ENCODE measurements at regions not wholly inside any gene's neighbourhood (a gene's known extent, or its start where the extent isn't known, plus 50 kb on each side); places are given as distances from the start of the nearest gene placed in this dataset.
"Not testable (repeated sequence)": the region's sequence is repeated elsewhere in the genome, so short reads cannot be mapped to it uniquely, and the experiment has no call there.

- TF ChIP-seq PAX5 (IDR thresholded peaks at IDR 0.05; ENCODE audit: insufficient read depth, low read length, severe bottlenecking) (no peak), TAF1 (IDR thresholded peaks at IDR 0.05; ENCODE audit: low read depth, low read length) (no peak), POLR2A (IDR thresholded peaks at IDR 0.05; ENCODE audit: low read depth, low read length) (no peak), POU2F2 (IDR thresholded peaks at IDR 0.05; ENCODE audit: low read depth, low read length) (no peak), POLR2AphosphoS5 (IDR thresholded peaks at IDR 0.05; ENCODE audit: low read depth, low read length) (no peak), SPI1 (IDR thresholded peaks at IDR 0.05; ENCODE audit: low read depth, low read length) (no peak)
- DNase-seq (ENCODE audit: insufficient read length, low spot score): no peak
- no peak for FAIRE-seq
Observed at GRCh38 chr9:94033383-94033782, 50.9 kb upstream of the PTPDC1 start.

DNA sequence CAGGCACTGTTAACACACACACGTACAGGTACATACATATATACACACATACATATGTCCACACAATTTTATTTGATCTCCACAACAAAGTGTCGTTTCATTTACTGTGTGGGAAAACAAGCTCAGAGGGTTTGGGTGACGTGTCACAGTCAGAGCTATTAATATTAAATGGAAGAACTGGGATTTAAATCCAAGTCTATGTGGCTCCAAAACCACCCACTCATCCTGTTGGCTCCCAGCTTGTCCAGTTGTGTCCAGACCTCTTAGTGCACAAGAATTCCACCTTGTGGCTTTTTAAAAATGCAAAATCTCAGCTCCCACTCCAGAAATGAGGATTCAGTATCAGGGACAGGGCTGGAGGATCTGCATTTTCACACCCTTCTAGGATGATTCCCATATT is 52.3 kb upstream of the PTPDC1 start:
- no peak for TF ChIP-seq POU2F2 (IDR thresholded peaks at IDR 0.05; ENCODE audit: low read depth, low read length)
- DNase-seq (ENCODE audit: insufficient read length, low spot score): no peak
- no peak for FAIRE-seq

GRCh38 chr9:94031380-94031779 is 52.9 kb upstream of the PTPDC1 start:
- FAIRE-seq: no peak
- TF ChIP-seq POU2F2 (IDR thresholded peaks at IDR 0.05; ENCODE audit: low read depth, low read length) (no peak), POLR2AphosphoS5 (IDR thresholded peaks at IDR 0.05; ENCODE audit: low read depth, low read length) (no peak)
- no peak for DNase-seq (ENCODE audit: insufficient read length, low spot score)

GRCh38 chr9:94030318-94031179 is 53.7 kb upstream of the PTPDC1 start:
- peak; percentile 71 for DNase-seq (ENCODE audit: insufficient read length, low spot score)
- peak; percentile 68 for TF ChIP-seq PAX5 (IDR thresholded peaks at IDR 0.05; ENCODE audit: insufficient read depth, low read length, severe bottlenecking)
- TF ChIP-seq TAF1 (IDR thresholded peaks at IDR 0.05; ENCODE audit: low read depth, low read length): no peak
- peak; percentile 50; the same call in 1 of the 2 replicates for TF ChIP-seq POLR2A (IDR thresholded peaks at IDR 0.05; ENCODE audit: low read depth, low read length)
- TF ChIP-seq POU2F2 (IDR thresholded peaks at IDR 0.05; ENCODE audit: low read depth, low read length): no peak
- TF ChIP-seq SPI1 (IDR thresholded peaks at IDR 0.05; ENCODE audit: low read depth, low read length): no peak
- peak; percentile 37; the same call in 1 of the 2 replicates for TF ChIP-seq POLR2AphosphoS5 (IDR thresholded peaks at IDR 0.05; ENCODE audit: low read depth, low read length)
- FAIRE-seq: peak; percentile 97

DNA sequence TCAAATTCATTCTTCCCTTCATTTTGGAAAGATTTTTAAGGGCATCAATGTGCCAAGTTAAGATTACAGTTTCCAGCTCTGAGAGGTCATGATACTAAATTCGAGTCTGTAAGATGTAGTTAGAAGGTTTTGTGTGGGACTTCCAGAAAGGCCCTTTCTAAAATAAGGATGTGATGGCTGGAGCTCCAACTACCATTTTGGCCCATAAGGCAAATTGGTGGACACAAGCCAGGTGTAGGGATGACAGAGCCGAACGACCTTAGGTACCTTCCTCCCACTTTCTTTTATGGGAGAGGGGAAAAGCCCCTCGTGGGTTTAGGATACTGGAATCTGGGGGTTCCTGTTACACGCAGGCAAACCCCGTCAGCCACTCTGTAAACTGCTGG is 54.3 kb upstream of the PTPDC1 start:
- DNase-seq (ENCODE audit: insufficient read length, low spot score) (no peak), FAIRE-seq (no peak)
- TF ChIP-seq SPI1 (IDR thresholded peaks at IDR 0.05; ENCODE audit: low read depth, low read length) (no peak), POU2F2 (IDR thresholded peaks at IDR 0.05; ENCODE audit: low read depth, low read length) (no peak), POLR2AphosphoS5 (IDR thresholded peaks at IDR 0.05; ENCODE audit: low read depth, low read length) (no peak), POLR2A (IDR thresholded peaks at IDR 0.05; ENCODE audit: low read depth, low read length) (no peak), PAX5 (IDR thresholded peaks at IDR 0.05; ENCODE audit: insufficient read depth, low read length, severe bottlenecking) (no peak), TAF1 (IDR thresholded peaks at IDR 0.05; ENCODE audit: low read depth, low read length) (no peak)

DNA sequence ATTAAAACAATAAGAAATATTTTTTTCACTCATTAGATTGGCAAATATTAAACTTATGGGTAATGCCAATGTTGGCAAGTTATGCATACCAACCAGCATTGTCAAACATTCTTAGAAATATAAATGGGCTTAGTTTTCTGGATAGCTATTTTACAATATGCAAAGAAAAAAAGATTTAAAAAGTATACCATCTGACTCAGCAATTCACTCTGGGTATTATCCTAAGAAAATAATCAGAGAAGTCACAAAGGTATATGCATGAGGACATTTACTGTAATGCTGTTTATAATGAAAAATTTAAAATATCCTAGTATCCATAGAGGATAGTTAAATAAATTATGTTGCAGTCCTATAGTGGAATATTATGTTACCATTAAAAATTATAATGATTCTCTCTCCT is 57.4 kb upstream of the PTPDC1 start:
- FAIRE-seq (no peak), DNase-seq (ENCODE audit: insufficient read length, low spot score) (no peak)
- no peak for TF ChIP-seq POU2F2 (IDR thresholded peaks at IDR 0.05; ENCODE audit: low read depth, low read length)
- no peak for TF ChIP-seq TAF1 (IDR thresholded peaks at IDR 0.05; ENCODE audit: low read depth, low read length)
- TF ChIP-seq SPI1 (IDR thresholded peaks at IDR 0.05; ENCODE audit: low read depth, low read length): no peak
- TF ChIP-seq POLR2AphosphoS5 (IDR thresholded peaks at IDR 0.05; ENCODE audit: low read depth, low read length): no peak
- TF ChIP-seq POLR2A (IDR thresholded peaks at IDR 0.05; ENCODE audit: low read depth, low read length): no peak
- TF ChIP-seq PAX5 (IDR thresholded peaks at IDR 0.05; ENCODE audit: insufficient read depth, low read length, severe bottlenecking): no peak

- not testable (repeated sequence) for DNase-seq (ENCODE audit: insufficient read length, low spot score); FAIRE-seq
Observed at GRCh38 chr9:94022476-94022875, 61.8 kb upstream of the PTPDC1 start.

GRCh38 chr9:94020836-94021235 is 63.4 kb upstream of the PTPDC1 start:
- not testable (repeated sequence) for FAIRE-seq; DNase-seq (ENCODE audit: insufficient read length, low spot score)

DNA sequence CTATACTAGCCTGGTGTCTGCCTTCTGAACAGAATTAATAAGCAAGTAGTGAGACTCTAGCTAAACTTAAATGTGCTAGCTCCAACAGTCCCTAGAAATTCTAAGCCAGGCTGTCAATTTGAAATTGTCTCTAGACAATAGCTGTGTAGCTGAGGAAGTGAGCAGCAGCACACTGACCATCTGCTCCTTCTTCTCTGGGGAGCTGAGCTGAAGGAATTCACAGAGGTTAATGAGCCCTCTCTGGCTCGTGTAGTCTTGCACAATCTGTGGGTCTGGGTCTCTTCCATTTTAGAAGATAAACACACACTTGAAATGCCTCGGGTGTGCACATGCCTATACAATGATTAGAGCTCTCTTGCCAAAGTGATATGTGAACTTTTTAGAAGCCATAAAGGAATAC is 63.5 kb upstream of the BARX1 start:
- TF ChIP-seq POLR2A (IDR thresholded peaks at IDR 0.05; ENCODE audit: low read depth, low read length): no peak
- TF ChIP-seq SPI1 (IDR thresholded peaks at IDR 0.05; ENCODE audit: low read depth, low read length): peak; percentile 31; the same call in 1 of the 2 replicates
- no peak for FAIRE-seq
- DNase-seq (ENCODE audit: insufficient read length, low spot score): no peak

GRCh38 chr9:94017939-94018531 is 62.9 kb upstream of the BARX1 start:
- DNase-seq (ENCODE audit: insufficient read length, low spot score): no peak
- TF ChIP-seq POLR2AphosphoS5 (IDR thresholded peaks at IDR 0.05; ENCODE audit: low read depth, low read length) (no peak), PAX5 (IDR thresholded peaks at IDR 0.05; ENCODE audit: insufficient read depth, low read length, severe bottlenecking) (no peak), POLR2A (IDR thresholded peaks at IDR 0.05; ENCODE audit: low read depth, low read length) (no peak), POU2F2 (IDR thresholded peaks at IDR 0.05; ENCODE audit: low read depth, low read length) (no peak), TAF1 (IDR thresholded peaks at IDR 0.05; ENCODE audit: low read depth, low read length) (no peak), SPI1 (IDR thresholded peaks at IDR 0.05; ENCODE audit: low read depth, low read length) (no peak)
- peak; percentile 9 for FAIRE-seq

DNA sequence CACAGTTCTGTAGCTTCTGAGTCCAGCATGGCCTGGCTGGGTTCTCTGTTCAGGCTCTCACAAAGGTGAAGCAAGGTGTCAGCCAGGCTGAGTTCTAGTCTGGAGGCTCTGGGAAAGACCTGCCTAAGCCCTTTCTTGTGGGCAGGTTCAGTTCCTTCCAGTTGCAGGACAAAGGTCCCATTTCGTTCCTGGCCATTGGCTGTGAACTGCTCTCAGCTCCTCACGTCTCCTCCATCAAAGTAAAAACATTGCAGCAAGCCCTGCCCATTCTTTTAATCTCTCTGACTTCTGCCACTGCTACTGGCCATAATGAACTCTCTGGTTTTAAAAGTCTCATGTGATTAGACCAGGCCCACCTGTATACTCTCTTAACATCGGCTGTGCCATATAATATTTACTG is 61.6 kb upstream of the BARX1 start:
- DNase-seq (ENCODE audit: insufficient read length, low spot score) (no peak), FAIRE-seq (no peak)
- TF ChIP-seq SPI1 (IDR thresholded peaks at IDR 0.05; ENCODE audit: low read depth, low read length) (no peak), TAF1 (IDR thresholded peaks at IDR 0.05; ENCODE audit: low read depth, low read length) (no peak), POLR2A (IDR thresholded peaks at IDR 0.05; ENCODE audit: low read depth, low read length) (no peak), PAX5 (IDR thresholded peaks at IDR 0.05; ENCODE audit: insufficient read depth, low read length, severe bottlenecking) (no peak), POLR2AphosphoS5 (IDR thresholded peaks at IDR 0.05; ENCODE audit: low read depth, low read length) (no peak), POU2F2 (IDR thresholded peaks at IDR 0.05; ENCODE audit: low read depth, low read length) (no peak)
